Sigmoid colon (tissue), 6 donors: ENCODE measurements at regions not wholly inside any gene's neighbourhood (a gene's known extent, or its start where the extent isn't known, plus 50 kb on each side); places are given as distances from the start of the nearest gene placed in this dataset.

ENCODE experiments used
- DNase-seq: peaks from one replicate; pipeline ENCODE4 v3.0.0-alpha.2; 2019
- H3K27ac ChIP-seq, 4 donors: fragments of 200-600 bp; sonication (generic); one replicate each; pipeline ENCODE4 v1.5.1; 2016 to 2019; ENCODE audit warnings: mild to moderate bottlenecking in 1 of 4
- H3K27me3 ChIP-seq, 3 donors: fragments of 200-600 bp; sonication (generic); one replicate each; pipeline ENCODE4 v1.5.1; 2019; ENCODE audit warnings: mild to moderate bottlenecking in 1 of 3
- H3K36me3 ChIP-seq, 4 donors: fragments of 200-600 bp; sonication (generic); one replicate each; pipeline ENCODE4 v1.5.1; 2016 to 2019
- H3K4me1 ChIP-seq, 4 donors: fragments of 200-600 bp; sonication (generic); one replicate each; pipeline ENCODE4 v1.5.1; 2017 to 2019
- H3K4me3 ChIP-seq, 4 donors: fragments of 200-600 bp; sonication (generic); one replicate each; pipeline ENCODE4 v1.5.1; 2017 to 2019; ENCODE audit warnings: mild to moderate bottlenecking in 2 of 4, moderate library complexity in 1 of 4
- H3K9me3 ChIP-seq, 4 donors: fragments of 200-600 bp in 3 of 4; sonication (generic) in 3 of 4; one replicate each; pipeline versions ENCODE4 v1.5.1 to v1.6.1; 2013 to 2019
- CTCF ChIP-seq, 4 experiments: fragments of 450-650 bp in 3 of 4; fragments of 200-600 bp in 1 of 4; IDR thresholded peaks; one replicate each; pipeline ENCODE4 v1.5.1; 2016 to 2019; ENCODE audit warnings: antibody characterized with exemption in 4 of 4, mild to moderate bottlenecking in 3 of 4, moderate library complexity in 2 of 4
- EP300 ChIP-seq, 4 donors: sonication (generic); formaldehyde crosslinking; IDR thresholded peaks; one replicate each; pipeline ENCODE4 v1.6.1; 2017; ENCODE audit warnings: antibody characterized with exemption in 4 of 4
- POLR2A ChIP-seq, 2 donors: fragments of 450-650 bp; IDR thresholded peaks; one replicate each; pipeline ENCODE4 v1.6.1; 2016; ENCODE audit warnings: antibody characterized with exemption in 2 of 2, mild to moderate bottlenecking in 2 of 2, moderate library complexity in 2 of 2
- POLR2AphosphoS5 ChIP-seq, 4 donors: sonication (generic); formaldehyde crosslinking; IDR thresholded peaks; one replicate each; pipeline ENCODE4 v1.6.1; 2017; ENCODE audit warnings: antibody characterized with exemption in 4 of 4
- WGBS, 2 donors: extraction: QIAGEN DNeasy Blood & Tissue Kit; methylation state at CpG; one replicate each; pipeline ENCODE4 v1.1.7; 2013; 5-methylcytosine and 5-hydroxymethylcytosine counted together
- intact Hi-C: fragments of 100-400 bp; cut with DNase I; formaldehyde crosslinking; loops from one replicate; pipeline ENCODE4 v1.15.1; 2023
- donor health status: healthy with polysubstance abuse.
- donor health status: healthy.

- H3K4me1 ChIP-seq = peaks cover 0 to 6% (median 2%) of the 10 kb centered on the region in 4 donors
- 66 to 84% methylated on average over 4 of the region's 4 CpGs for WGBS, 2 donors
- H3K9me3 ChIP-seq = no peaks in the 10 kb centered on the region
- H3K36me3 ChIP-seq = no peaks in the 10 kb centered on the region
- H3K4me3 ChIP-seq = no peak overlapping the region
- TF ChIP-seq EP300 (IDR thresholded peaks at IDR 0.05) = no peak
- TF ChIP-seq POLR2A (IDR thresholded peaks at IDR 0.05) = no peak
- H3K27ac ChIP-seq = no peak overlapping the region
- H3K27me3 ChIP-seq = no peaks in the 10 kb centered on the region
- no peak for DNase-seq
- intact Hi-C loops = no loop called here
These were observed 204.2 kb upstream of the RGMB start for GRCh38 chr5:98569288-98569687.

GRCh38 chr5:98570010-98570409, 203.5 kb upstream of the RGMB start:
- Histone ChIP-seq H3K9me3 (no peaks in the 10 kb centered on the region), H3K27ac (no peak overlapping the region), H3K36me3 (no peaks in the 10 kb centered on the region), H3K4me3 (no peak overlapping the region), H3K27me3 (no peaks in the 10 kb centered on the region), H3K4me1 (peaks cover 0 to 5% (median 2%) of the 10 kb centered on the region in 4 donors)
- TF ChIP-seq EP300 (IDR thresholded peaks at IDR 0.05) (no peak), CTCF (IDR thresholded peaks at IDR 0.05) (no peak), POLR2A (IDR thresholded peaks at IDR 0.05) (no peak), POLR2AphosphoS5 (IDR thresholded peaks at IDR 0.05) (no peak)
- intact Hi-C loops = no loop called here
- 17 to 33% methylated on average over 1 of the region's 1 CpG for WGBS, 2 donors
- DNase-seq = no peak

- 0 to 15% methylated on average over 1 of the region's 1 CpG for WGBS, 2 donors
These were observed 202.7 kb upstream of the RGMB start for GRCh38 chr5:98570661-98571191.

GRCh38 chr5:98573834-98574320, 199.6 kb upstream of the RGMB start:
- 15 to 56% methylated on average over 4 of the region's 4 CpGs for WGBS, 2 donors
- Histone ChIP-seq H3K27me3 (no peaks in the 10 kb centered on the region), H3K4me1 (peaks cover 0 to 5% (median 2%) of the 10 kb centered on the region in 4 donors), H3K4me3 (no peak overlapping the region), H3K9me3 (no peaks in the 10 kb centered on the region), H3K36me3 (no peaks in the 10 kb centered on the region), H3K27ac (no peak overlapping the region)
- no peak for DNase-seq
- TF ChIP-seq CTCF (IDR thresholded peaks at IDR 0.05) = no peak
- TF ChIP-seq EP300 (IDR thresholded peaks at IDR 0.05) = no peak
- TF ChIP-seq POLR2AphosphoS5 (IDR thresholded peaks at IDR 0.05) = no peak
- intact Hi-C loops = no loop called here

More at GRCh38 chr5:98570661-98571191, 202.7 kb upstream of the RGMB start:
- Histone ChIP-seq H3K9me3 (no peaks in the 10 kb centered on the region), H3K27me3 (no peaks in the 10 kb centered on the region), H3K4me1 (peaks cover 0 to 5% (median 2%) of the 10 kb centered on the region in 4 donors), H3K27ac (no peak overlapping the region), H3K36me3 (no peaks in the 10 kb centered on the region), H3K4me3 (no peak overlapping the region)
- intact Hi-C loops = no loop called here
- TF ChIP-seq POLR2A (IDR thresholded peaks at IDR 0.05) = no peak
- no peak for TF ChIP-seq CTCF (IDR thresholded peaks at IDR 0.05)
- TF ChIP-seq POLR2AphosphoS5 (IDR thresholded peaks at IDR 0.05) = no peak
- no peak for TF ChIP-seq EP300 (IDR thresholded peaks at IDR 0.05)
- no peak for DNase-seq

GRCh38 chr5:98576275-98576674, 197.2 kb upstream of the RGMB start:
- no peak for DNase-seq
- intact Hi-C loops = no loop called here
- no peaks in the 10 kb centered on the region for H3K36me3 ChIP-seq
- no peaks in the 10 kb centered on the region for H3K9me3 ChIP-seq
- TF ChIP-seq POLR2A (IDR thresholded peaks at IDR 0.05) (no peak), POLR2AphosphoS5 (IDR thresholded peaks at IDR 0.05) (no peak), EP300 (IDR thresholded peaks at IDR 0.05) (no peak), CTCF (IDR thresholded peaks at IDR 0.05) (no peak)
- WGBS, 2 donors = 91 to 92% methylated on average over 20 of the region's 20 CpGs
- no peaks in the 10 kb centered on the region for H3K27me3 ChIP-seq
- no peaks in the 10 kb centered on the region for H3K4me1 ChIP-seq
- H3K4me3 ChIP-seq = no peak overlapping the region
- H3K27ac ChIP-seq = no peak overlapping the region
